ENCODE measurements at regions not wholly inside any gene's neighbourhood (a gene's known extent, or its start where the extent isn't known, plus 50 kb on each side); places are given as distances from the start of the nearest gene placed in this dataset.
"Not testable (repeated sequence)": the region's sequence is repeated elsewhere in the genome, so short reads cannot be mapped to it uniquely, and the experiment has no call there.

GRCh38 chr20:30521686-30522415 is 735.6 kb upstream of the DEFB115 start:
- H3K9me3 Mint-ChIP-seq; H3K27ac Mint-ChIP-seq; H3K36me3 Mint-ChIP-seq (ENCODE audit: low read depth); DNase-seq; H3K27me3 Mint-ChIP-seq (ENCODE audit: insufficient read depth); H3K4me1 Mint-ChIP-seq (ENCODE audit: low read depth); H3K4me3 Mint-ChIP-seq: not testable (repeated sequence)

GRCh38 chr20:30524155-30524554 is 733.3 kb upstream of the DEFB115 start:
- DNase-seq: not testable (repeated sequence)

DNA sequence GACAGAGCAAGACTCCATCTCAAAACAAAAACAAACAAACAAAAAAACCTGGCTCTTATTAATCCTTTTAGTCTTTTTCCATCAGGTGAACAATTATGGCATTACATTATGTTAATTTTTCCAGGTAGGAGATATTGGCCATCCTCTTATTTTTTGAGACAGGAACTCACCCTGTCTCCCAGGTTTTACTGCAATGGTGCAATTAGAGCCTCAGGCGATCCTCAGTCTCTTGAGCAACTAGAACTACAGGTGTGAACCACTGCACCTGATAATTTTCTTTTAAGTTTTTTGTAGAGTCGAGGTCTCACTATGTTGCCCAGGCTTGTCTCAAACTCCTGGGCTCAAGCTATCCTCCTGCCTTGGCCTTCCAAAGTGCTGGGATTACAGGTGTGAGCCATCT is 732.7 kb upstream of the DEFB115 start:
- not testable (repeated sequence) for H3K9me3 Mint-ChIP-seq; H3K27me3 Mint-ChIP-seq (ENCODE audit: insufficient read depth); H3K27ac Mint-ChIP-seq; H3K4me3 Mint-ChIP-seq; H3K4me1 Mint-ChIP-seq (ENCODE audit: low read depth); H3K36me3 Mint-ChIP-seq (ENCODE audit: low read depth); DNase-seq

More at GRCh38 chr20:30524155-30524554, 733.3 kb upstream of the DEFB115 start:
- H3K4me3 Mint-ChIP-seq; H3K9me3 Mint-ChIP-seq; H3K27ac Mint-ChIP-seq; H3K36me3 Mint-ChIP-seq (ENCODE audit: low read depth); H3K27me3 Mint-ChIP-seq (ENCODE audit: insufficient read depth); H3K4me1 Mint-ChIP-seq (ENCODE audit: low read depth): not testable (repeated sequence)

DNA sequence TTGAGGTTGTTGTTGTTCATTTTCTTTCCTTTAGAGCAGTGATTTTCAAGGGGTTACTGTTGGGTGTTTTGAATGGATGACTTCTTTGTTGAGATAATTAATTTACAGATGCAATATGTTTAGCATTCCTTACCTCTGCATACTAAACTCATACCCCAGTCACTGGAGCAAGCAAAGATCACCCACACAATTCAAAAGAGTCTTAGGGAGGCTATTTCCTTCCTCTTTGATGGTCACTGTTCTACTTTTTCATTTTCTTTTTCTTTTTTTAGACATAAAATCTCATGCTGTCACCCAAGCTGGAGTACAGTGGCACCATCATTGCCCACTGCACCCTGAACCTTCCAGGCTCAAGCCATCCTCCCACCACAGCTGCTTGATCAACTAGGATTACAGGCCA is 723.8 kb upstream of the DEFB115 start:
- H3K27ac Mint-ChIP-seq; H3K9me3 Mint-ChIP-seq; H3K27me3 Mint-ChIP-seq (ENCODE audit: insufficient read depth): not testable (repeated sequence)

GRCh38 chr20:30537459-30537858 is 720.0 kb upstream of the DEFB115 start:
- H3K27me3 Mint-ChIP-seq (ENCODE audit: insufficient read depth); H3K36me3 Mint-ChIP-seq (ENCODE audit: low read depth); H3K4me1 Mint-ChIP-seq (ENCODE audit: low read depth); H3K27ac Mint-ChIP-seq; H3K9me3 Mint-ChIP-seq; DNase-seq: not testable (repeated sequence)
- H3K4me3 Mint-ChIP-seq: peak overlapping the region; percentile 81; the same call in 1 of the 2 replicates

More for the DNA sequence above, 723.8 kb upstream of the DEFB115 start:
- peak overlapping the region; percentile 62; the same call in 1 of the 2 replicates for H3K4me3 Mint-ChIP-seq
- not testable (repeated sequence) for H3K36me3 Mint-ChIP-seq (ENCODE audit: low read depth); DNase-seq; H3K4me1 Mint-ChIP-seq (ENCODE audit: low read depth)

- H3K4me1 Mint-ChIP-seq (ENCODE audit: low read depth); H3K27ac Mint-ChIP-seq; DNase-seq; H3K9me3 Mint-ChIP-seq; H3K36me3 Mint-ChIP-seq (ENCODE audit: low read depth); H3K4me3 Mint-ChIP-seq; H3K27me3 Mint-ChIP-seq (ENCODE audit: insufficient read depth): not testable (repeated sequence)
Observed at GRCh38 chr20:30540330-30541069, 717.0 kb upstream of the DEFB115 start.

GRCh38 chr20:30551236-30551635 is 706.2 kb upstream of the DEFB115 start:
- H3K27ac Mint-ChIP-seq; H3K4me3 Mint-ChIP-seq; H3K36me3 Mint-ChIP-seq (ENCODE audit: low read depth); H3K27me3 Mint-ChIP-seq (ENCODE audit: insufficient read depth); H3K4me1 Mint-ChIP-seq (ENCODE audit: low read depth); DNase-seq: not testable (repeated sequence)
- peaks cover 11% of the 10 kb centered on the region for H3K9me3 Mint-ChIP-seq

DNA sequence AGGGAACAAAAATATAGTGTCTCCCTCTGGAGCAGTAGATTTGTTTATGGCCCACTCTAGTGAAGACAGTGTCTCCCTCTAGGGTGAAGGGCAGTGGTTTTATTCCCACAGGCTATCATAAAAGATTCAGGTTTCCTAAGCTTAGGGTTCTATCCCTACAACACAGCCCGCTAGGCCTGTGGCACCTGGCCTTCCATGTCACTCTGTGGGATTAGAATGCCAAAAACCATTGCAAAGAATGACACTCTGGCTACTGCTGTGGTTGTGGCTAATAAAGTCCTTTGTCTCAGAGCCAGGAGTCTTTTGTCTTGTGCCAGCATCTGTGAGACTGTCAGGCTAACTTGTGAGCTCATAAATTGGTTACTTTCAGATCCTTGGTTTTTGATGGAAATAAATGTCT is 700.7 kb upstream of the DEFB115 start:
- not testable (repeated sequence) for H3K27me3 Mint-ChIP-seq (ENCODE audit: insufficient read depth); H3K9me3 Mint-ChIP-seq; H3K4me3 Mint-ChIP-seq; H3K4me1 Mint-ChIP-seq (ENCODE audit: low read depth); H3K27ac Mint-ChIP-seq; H3K36me3 Mint-ChIP-seq (ENCODE audit: low read depth); DNase-seq

GRCh38 chr20:30565086-30565485 is 692.4 kb upstream of the DEFB115 start:
- H3K27ac Mint-ChIP-seq; DNase-seq; H3K27me3 Mint-ChIP-seq (ENCODE audit: insufficient read depth); H3K4me1 Mint-ChIP-seq (ENCODE audit: low read depth); H3K36me3 Mint-ChIP-seq (ENCODE audit: low read depth); H3K9me3 Mint-ChIP-seq: not testable (repeated sequence)
- peak overlapping the region; percentile 67 for H3K4me3 Mint-ChIP-seq

- not testable (repeated sequence) for H3K36me3 Mint-ChIP-seq (ENCODE audit: low read depth); H3K27me3 Mint-ChIP-seq (ENCODE audit: insufficient read depth); H3K4me1 Mint-ChIP-seq (ENCODE audit: low read depth); DNase-seq; H3K9me3 Mint-ChIP-seq
- Mint-ChIP-seq H3K4me3 (peak overlapping the region; percentile 65; the same call in 1 of the 2 replicates), H3K27ac (peak overlapping the region; percentile 54; the same call in 1 of the 2 replicates)
Observed at GRCh38 chr20:30569867-30570266, 687.6 kb upstream of the DEFB115 start.

GRCh38 chr20:30570622-30571021 is 686.8 kb upstream of the DEFB115 start:
- H3K4me1 Mint-ChIP-seq (ENCODE audit: low read depth); H3K9me3 Mint-ChIP-seq; H3K4me3 Mint-ChIP-seq; DNase-seq; H3K27me3 Mint-ChIP-seq (ENCODE audit: insufficient read depth); H3K36me3 Mint-ChIP-seq (ENCODE audit: low read depth): not testable (repeated sequence)
- peak overlapping the region; percentile 49; the same call in 1 of the 2 replicates for H3K27ac Mint-ChIP-seq

GRCh38 chr20:30574337-30574736 is 683.1 kb upstream of the DEFB115 start:
- not testable (repeated sequence) for H3K4me3 Mint-ChIP-seq, DNase-seq, H3K9me3 Mint-ChIP-seq

GRCh38 chr20:30579069-30579468 is 678.4 kb upstream of the DEFB115 start:
- Mint-ChIP-seq H3K4me3 (peak overlapping the region; percentile 91), H3K27ac (peak overlapping the region; percentile 73), H3K4me1 (ENCODE audit: low read depth) (peaks cover 14% of the 10 kb centered on the region)
- DNase-seq; H3K27me3 Mint-ChIP-seq (ENCODE audit: insufficient read depth); H3K9me3 Mint-ChIP-seq; H3K36me3 Mint-ChIP-seq (ENCODE audit: low read depth): not testable (repeated sequence)

More at GRCh38 chr20:30574337-30574736, 683.1 kb upstream of the DEFB115 start:
- not testable (repeated sequence) for H3K36me3 Mint-ChIP-seq (ENCODE audit: low read depth); H3K4me1 Mint-ChIP-seq (ENCODE audit: low read depth); H3K27ac Mint-ChIP-seq; H3K27me3 Mint-ChIP-seq (ENCODE audit: insufficient read depth)

DNA sequence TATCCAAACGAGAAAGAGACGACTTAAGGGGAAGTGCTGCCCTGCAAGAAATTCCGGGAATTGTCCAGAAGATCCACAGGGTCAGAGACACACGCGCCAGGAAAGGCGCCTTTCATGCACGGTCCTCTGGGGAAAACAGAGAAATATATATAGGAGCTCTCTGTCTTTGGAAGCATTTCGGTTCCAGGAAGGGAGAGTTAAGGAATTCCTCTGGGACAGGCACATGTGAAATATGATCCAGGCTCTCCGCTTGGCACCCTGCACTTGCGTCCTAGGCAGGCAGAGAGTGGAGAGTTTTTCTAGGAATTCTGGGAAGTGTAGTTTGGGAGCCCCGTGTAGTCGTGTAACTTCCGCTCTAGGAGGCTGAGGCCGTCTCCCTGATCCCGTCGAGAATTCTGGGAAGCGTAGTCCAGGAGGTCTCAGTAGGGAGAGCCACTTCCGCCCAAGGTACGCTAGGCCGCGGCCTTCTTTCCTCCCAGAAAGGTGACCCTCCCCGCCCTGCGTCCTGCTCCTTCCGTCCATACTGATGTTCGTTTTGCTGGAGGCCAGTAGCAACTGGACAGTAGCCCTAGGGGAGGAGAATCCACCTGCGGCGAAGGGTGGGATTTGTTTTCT is 677.5 kb upstream of the DEFB115 start:
- H3K9me3 Mint-ChIP-seq; H3K36me3 Mint-ChIP-seq (ENCODE audit: low read depth); H3K27me3 Mint-ChIP-seq (ENCODE audit: insufficient read depth): not testable (repeated sequence)
- H3K4me1 Mint-ChIP-seq (ENCODE audit: low read depth): peaks cover 14% of the 10 kb centered on the region
- DNase-seq: peak; percentile 83
- H3K27ac Mint-ChIP-seq: peak overlapping the region; percentile 73
- peak overlapping the region; percentile 91 for H3K4me3 Mint-ChIP-seq

Measured in HFFc6 (cell line).